KMS-11 (cell line): ENCODE measurements at regions not wholly inside any gene's neighbourhood (a gene's known extent, or its start where the extent isn't known, plus 50 kb on each side); places are given as distances from the start of the nearest gene placed in this dataset.

Experiments used
- H2AFZ ChIP-seq: fragments of 200-600 bp; sonication (generic); 2 replicates; pipeline ENCODE4 v1.6.1; 2016; ENCODE audit warnings: antibody characterized with exemption, mixed run types, low read depth
- H3K27ac ChIP-seq: fragments of 200-600 bp; sonication (generic); 2 replicates; pipeline ENCODE4 v1.6.1; 2016; ENCODE audit warnings: mild to moderate bottlenecking, mixed run types
- H3K27me3 ChIP-seq: fragments of 200-600 bp; sonication (generic); 2 replicates; pipeline ENCODE4 v1.6.1; 2017; ENCODE audit warnings: mild to moderate bottlenecking, low read depth, mixed run types, moderate library complexity; ENCODE audit not compliant: insufficient read depth
- H3K36me3 ChIP-seq: fragments of 200-600 bp; sonication (generic); 2 replicates; pipeline ENCODE4 v1.6.1; 2017; ENCODE audit warnings: mild to moderate bottlenecking, mixed run types; ENCODE audit not compliant: insufficient read depth
- H3K4me1 ChIP-seq: fragments of 200-600 bp; sonication (generic); 2 replicates; pipeline ENCODE4 v1.6.1; 2016; ENCODE audit warnings: mild to moderate bottlenecking, low read depth, mixed run types; ENCODE audit not compliant: poor library complexity, severe bottlenecking
- H3K4me2 ChIP-seq: fragments of 200-600 bp; sonication (generic); 2 replicates; pipeline ENCODE4 v1.7.0; 2016; ENCODE audit warnings: mild to moderate bottlenecking, mixed run types
- H3K4me3 ChIP-seq: fragments of 200-600 bp; sonication (generic); IDR thresholded peaks from 2 replicates; pipeline ENCODE4 v1.6.1; 2017; ENCODE audit warnings: low read depth, low read length, mixed read lengths; ENCODE audit not compliant: insufficient read depth
- H3K79me2 ChIP-seq: fragments of 200-600 bp; sonication (generic); 2 replicates; pipeline ENCODE4 v1.6.1; 2016; ENCODE audit warnings: low read depth, mixed run types; ENCODE audit not compliant: insufficient read depth
- H3K9ac ChIP-seq: fragments of 200-600 bp; sonication (generic); 2 replicates; pipeline ENCODE4 v1.6.1; 2016; ENCODE audit warnings: mild to moderate bottlenecking, mixed run types
- H4K20me1 ChIP-seq: fragments of 200-600 bp; sonication (generic); 2 replicates; pipeline ENCODE4 v1.6.1; 2016; ENCODE audit warnings: mild to moderate bottlenecking, mixed run types; ENCODE audit not compliant: insufficient read depth
- TF ChIP-seq, protein P1 (sequence below): fragments of 200-600 bp; sonication (generic); conservative IDR thresholded peaks from 2 replicates; pipeline ENCODE4 v1.6.1; 2017; ENCODE audit warnings: low read depth, mild to moderate bottlenecking, antibody characterized with exemption, low read length, moderate library complexity, mixed read lengths

DNA sequence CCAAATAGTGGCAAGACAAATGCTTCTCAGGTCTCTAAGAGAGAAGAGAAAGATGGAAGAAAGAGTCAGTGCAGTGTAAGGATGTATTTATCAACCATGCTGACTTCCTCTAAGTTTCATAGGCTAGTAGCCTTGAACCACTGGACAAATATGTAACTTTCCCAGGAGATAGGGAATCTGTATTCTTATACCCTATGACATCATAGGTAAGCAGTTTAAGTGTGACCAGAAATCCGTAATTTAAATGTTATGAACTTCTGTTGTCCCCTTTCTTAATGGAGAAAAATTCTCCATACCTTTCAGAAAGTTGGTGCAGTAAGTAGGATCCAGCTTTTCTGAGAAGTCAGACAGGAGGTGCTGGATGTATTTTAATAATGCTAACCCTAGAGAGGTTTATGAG, 256.2 kb downstream of the LNPK start:
- no peak overlapping the region for H3K4me3 ChIP-seq
- H3K27ac ChIP-seq, result no peak overlapping the region
- H3K79me2 ChIP-seq, result no peaks in the 10 kb centered on the region
- no peak overlapping the region for H2AFZ ChIP-seq
- no peaks in the 10 kb centered on the region for H3K4me1 ChIP-seq
- H3K36me3 ChIP-seq, result no peaks in the 10 kb centered on the region
- H4K20me1 ChIP-seq, result no peaks in the 10 kb centered on the region
- TF ChIP-seq, protein P1, sequence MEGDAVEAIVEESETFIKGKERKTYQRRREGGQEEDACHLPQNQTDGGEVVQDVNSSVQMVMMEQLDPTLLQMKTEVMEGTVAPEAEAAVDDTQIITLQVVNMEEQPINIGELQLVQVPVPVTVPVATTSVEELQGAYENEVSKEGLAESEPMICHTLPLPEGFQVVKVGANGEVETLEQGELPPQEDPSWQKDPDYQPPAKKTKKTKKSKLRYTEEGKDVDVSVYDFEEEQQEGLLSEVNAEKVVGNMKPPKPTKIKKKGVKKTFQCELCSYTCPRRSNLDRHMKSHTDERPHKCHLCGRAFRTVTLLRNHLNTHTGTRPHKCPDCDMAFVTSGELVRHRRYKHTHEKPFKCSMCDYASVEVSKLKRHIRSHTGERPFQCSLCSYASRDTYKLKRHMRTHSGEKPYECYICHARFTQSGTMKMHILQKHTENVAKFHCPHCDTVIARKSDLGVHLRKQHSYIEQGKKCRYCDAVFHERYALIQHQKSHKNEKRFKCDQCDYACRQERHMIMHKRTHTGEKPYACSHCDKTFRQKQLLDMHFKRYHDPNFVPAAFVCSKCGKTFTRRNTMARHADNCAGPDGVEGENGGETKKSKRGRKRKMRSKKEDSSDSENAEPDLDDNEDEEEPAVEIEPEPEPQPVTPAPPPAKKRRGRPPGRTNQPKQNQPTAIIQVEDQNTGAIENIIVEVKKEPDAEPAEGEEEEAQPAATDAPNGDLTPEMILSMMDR, result no peak
- H3K27me3 ChIP-seq, result no peaks in the 10 kb centered on the region
- no peak overlapping the region for H3K9ac ChIP-seq
- H3K4me2 ChIP-seq, result no peak overlapping the region

DNA sequence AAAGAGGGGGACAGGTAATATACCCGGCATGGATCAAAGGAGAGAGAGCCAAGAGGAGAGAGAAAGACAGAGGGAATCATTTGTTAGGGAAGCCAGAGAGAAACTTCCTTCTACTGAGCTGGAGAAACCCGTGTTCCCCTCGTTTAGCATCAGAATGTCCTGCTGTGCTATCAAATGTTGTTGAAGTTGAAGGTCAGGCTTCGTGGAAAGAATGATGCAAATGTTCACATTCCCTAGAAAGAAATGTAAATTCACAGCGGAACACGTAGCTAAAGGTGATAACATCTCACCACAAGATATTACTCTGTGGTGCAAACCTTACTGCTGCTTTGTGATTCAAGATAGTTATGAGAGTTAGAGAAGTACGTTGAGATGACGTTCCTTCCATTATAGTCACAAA, 258.1 kb downstream of the LNPK start:
- Histone ChIP-seq H3K36me3 (no peaks in the 10 kb centered on the region), H3K79me2 (no peaks in the 10 kb centered on the region), H3K4me2 (no peak overlapping the region), H2AFZ (no peak overlapping the region), H3K9ac (no peak overlapping the region), H3K27me3 (no peaks in the 10 kb centered on the region), H4K20me1 (no peaks in the 10 kb centered on the region), H3K27ac (no peak overlapping the region), H3K4me1 (no peaks in the 10 kb centered on the region), H3K4me3 (no peak overlapping the region)
- TF ChIP-seq, protein P1, result no peak

DNA sequence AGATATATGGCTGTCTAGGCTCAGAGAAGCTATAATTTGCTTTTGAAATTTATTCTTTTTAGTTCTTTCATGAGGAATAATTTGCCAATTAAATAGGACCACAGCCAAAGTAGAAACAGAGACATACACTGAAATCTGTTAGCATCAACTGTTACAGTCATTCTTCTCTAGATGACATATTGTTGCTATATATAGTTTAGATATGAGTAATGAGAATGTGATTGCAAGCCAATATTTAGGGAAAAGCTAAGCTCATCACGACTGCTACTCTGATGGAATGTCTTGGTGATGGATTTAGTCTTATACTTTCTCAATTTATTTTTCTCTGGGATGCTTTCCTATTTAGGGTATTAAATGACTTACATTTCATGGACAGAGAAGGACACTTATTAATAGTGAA, 259.1 kb downstream of the LNPK start:
- Histone ChIP-seq H4K20me1 (no peaks in the 10 kb centered on the region), H3K36me3 (no peaks in the 10 kb centered on the region), H2AFZ (no peak overlapping the region), H3K27ac (no peak overlapping the region), H3K4me3 (no peak overlapping the region), H3K4me1 (no peaks in the 10 kb centered on the region), H3K4me2 (no peak overlapping the region), H3K27me3 (no peaks in the 10 kb centered on the region), H3K79me2 (no peaks in the 10 kb centered on the region), H3K9ac (no peak overlapping the region)
- TF ChIP-seq, protein P1, result no peak

DNA sequence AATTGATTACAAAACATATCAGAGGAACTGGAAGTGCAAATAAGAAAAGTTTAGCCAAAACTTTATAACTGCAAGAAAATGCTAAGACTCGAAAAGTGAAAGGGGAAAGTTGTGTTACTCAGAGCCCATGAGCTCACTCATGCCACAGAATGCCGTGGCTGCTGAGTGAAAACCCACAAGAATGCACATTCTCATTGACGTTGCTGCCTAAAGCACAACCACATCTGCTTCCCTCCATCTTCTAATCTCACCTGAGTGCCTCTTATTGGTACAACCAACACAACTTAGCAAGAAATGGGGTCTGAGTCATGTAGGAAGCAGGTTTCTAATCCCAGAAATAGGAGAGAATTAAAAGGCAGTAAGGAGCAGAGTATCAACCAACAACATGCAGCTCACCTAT, 259.7 kb downstream of the LNPK start:
- no peaks in the 10 kb centered on the region for H3K36me3 ChIP-seq
- H3K4me3 ChIP-seq, result no peak overlapping the region
- H3K9ac ChIP-seq, result no peak overlapping the region
- H3K27me3 ChIP-seq, result no peaks in the 10 kb centered on the region
- H3K79me2 ChIP-seq, result no peaks in the 10 kb centered on the region
- H2AFZ ChIP-seq, result no peak overlapping the region
- no peaks in the 10 kb centered on the region for H3K4me1 ChIP-seq
- TF ChIP-seq, protein P1, result no peak
- H3K4me2 ChIP-seq, result no peak overlapping the region
- no peaks in the 10 kb centered on the region for H4K20me1 ChIP-seq
- no peak overlapping the region for H3K27ac ChIP-seq

DNA sequence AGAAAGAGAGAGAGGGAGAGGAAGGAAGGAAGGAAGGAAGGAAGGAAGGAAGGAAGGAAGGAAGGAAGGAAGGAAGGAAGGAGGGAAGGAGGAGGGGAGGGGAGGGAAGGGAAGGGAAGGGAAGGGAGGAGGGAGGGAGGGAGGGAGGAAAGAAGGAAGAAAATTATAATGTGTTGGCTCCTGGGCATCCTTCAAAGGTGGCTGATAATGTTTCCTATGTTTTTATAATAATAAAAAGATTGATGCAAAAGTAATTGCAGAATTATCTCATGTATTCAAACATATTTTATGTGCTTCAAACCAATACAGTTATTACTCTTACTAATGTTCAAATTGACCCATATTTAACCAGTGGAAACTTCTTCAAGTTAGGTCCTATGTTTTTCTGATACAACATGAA, 260.9 kb downstream of the LNPK start:
- no peak overlapping the region for H2AFZ ChIP-seq
- no peaks in the 10 kb centered on the region for H3K79me2 ChIP-seq
- H3K27ac ChIP-seq, result no peak overlapping the region
- H3K4me3 ChIP-seq, result no peak overlapping the region
- TF ChIP-seq, protein P1, result no peak
- no peaks in the 10 kb centered on the region for H3K4me1 ChIP-seq
- no peaks in the 10 kb centered on the region for H3K36me3 ChIP-seq
- no peak overlapping the region for H3K4me2 ChIP-seq
- no peaks in the 10 kb centered on the region for H3K27me3 ChIP-seq
- H3K9ac ChIP-seq, result no peak overlapping the region
- H4K20me1 ChIP-seq, result no peaks in the 10 kb centered on the region
